HEK293 (cell line): ENCODE measurements at regions not wholly inside any gene's neighbourhood (a gene's known extent, or its start where the extent isn't known, plus 50 kb on each side); places are given as distances from the start of the nearest gene placed in this dataset.
A peak's percentile ranks its signal among the peaks of the same experiment; 100 is the strongest.

ENCODE experiments used
- CTCF ChIA-PET: fragments of 350-600 bp; formaldehyde crosslinking; extraction: SDS; loops from one replicate; lab custom pipeline; 2021; ENCODE audit warnings: antibody characterized with exemption; lab: Yijun Ruan, JAX
- POLR2A ChIA-PET: fragments of 300-600 bp; formaldehyde crosslinking; extraction: SDS; loops from one replicate; lab custom pipeline; 2020; ENCODE audit warnings: antibody characterized with exemption, inconsistent platforms; lab: Yijun Ruan, JAX
- H3K27ac ChIP-seq: fragments of 200-500 bp; sonication (Bioruptor generic); 2 replicates; pipeline ENCODE4 v1.5.1; 2014; ENCODE audit warnings: low read depth, low read length, control low read depth, inconsistent platforms; ENCODE audit errors: extremely low read depth
- H3K36me3 ChIP-seq, 2 experiments: fragments of 200-500 bp in 1 of 2; sonication (Bioruptor generic) in 1 of 2; 1 replicate in 1 of 2; 2 replicates in 1 of 2; pipeline ENCODE4 v1.5.1; 2014 to 2017; ENCODE audit warnings: inconsistent platforms in 2 of 2, low read length in 2 of 2; ENCODE audit not compliant: control insufficient read depth in 2 of 2, insufficient read depth in 1 of 2
- H3K4me1 ChIP-seq: fragments of 200-500 bp; sonication (Bioruptor generic); 2 replicates; pipeline ENCODE4 v1.5.1; 2014; ENCODE audit warnings: mild to moderate bottlenecking, low read length, inconsistent platforms; ENCODE audit not compliant: control insufficient read depth, insufficient read depth
- H3K4me3 ChIP-seq: 2 replicates; pipeline ENCODE4 v1.5.1; 2011; ENCODE audit warnings: low read depth, mild to moderate bottlenecking, control low read depth, low read length, moderate library complexity
- H3K9me3 ChIP-seq: fragments of 200-500 bp; sonication (Bioruptor generic); 2 replicates; pipeline ENCODE4 v1.5.1; 2014; ENCODE audit warnings: low read depth, low read length, inconsistent platforms; ENCODE audit not compliant: control insufficient read depth, insufficient read depth
- SCRT1 ChIP-seq: fragments of 450-650 bp; formaldehyde crosslinking; IDR thresholded peaks from 2 replicates; pipeline ENCODE4 v1.5.1; 2016; ENCODE audit warnings: missing biosample characterization, missing genetic modification characterization, borderline replicate concordance
- SCRT2 ChIP-seq: fragments of 450-650 bp; formaldehyde crosslinking; IDR thresholded peaks from 2 replicates; pipeline ENCODE4 v1.5.1; 2016; ENCODE audit warnings: missing biosample characterization, missing genetic modification characterization
- ZBTB6 ChIP-seq: fragments of 450-650 bp; formaldehyde crosslinking; IDR thresholded peaks from 2 replicates; pipeline ENCODE4 v1.5.1; 2017; ENCODE audit warnings: missing biosample characterization, missing genetic modification characterization
- ZNF274 ChIP-seq, 2 experiments: fragments of 200-500 bp in 1 of 2; fragments of 450-650 bp in 1 of 2; sonication (Bioruptor generic) in 1 of 2; formaldehyde crosslinking in 1 of 2; IDR thresholded peaks; 2 replicates each; pipeline versions ENCODE4 v1.5.1 to v1.6.1; 2014 to 2016; ENCODE audit warnings: borderline replicate concordance in 1 of 2, inconsistent platforms in 1 of 2, low read length in 1 of 2, missing biosample characterization in 1 of 2, missing genetic modification characterization in 1 of 2
- ZNF510 ChIP-seq: fragments of 450-650 bp; formaldehyde crosslinking; IDR thresholded peaks from 2 replicates; pipeline ENCODE4 v1.5.1; 2018; ENCODE audit warnings: mild to moderate bottlenecking, missing genetic modification characterization, missing biosample characterization; ENCODE audit not compliant: insufficient replicate concordance
- ZNF600 ChIP-seq: fragments of 450-650 bp; formaldehyde crosslinking; IDR thresholded peaks from 2 replicates; pipeline ENCODE4 v1.5.1; 2016; ENCODE audit warnings: missing biosample characterization, missing genetic modification characterization
- TF ChIP-seq, protein P1 (sequence below): IDR thresholded peaks from 2 replicates; pipeline ENCODE4 v1.6.1; 2011; ENCODE audit warnings: mild to moderate bottlenecking, low read depth, low read length, borderline replicate concordance
- TF ChIP-seq, protein P2 (sequence below): fragments of 450-650 bp; formaldehyde crosslinking; IDR thresholded peaks from 2 replicates; pipeline ENCODE4 v1.5.1; 2017; ENCODE audit warnings: missing biosample characterization, missing genetic modification characterization
- TF ChIP-seq, protein P3 (sequence below): fragments of 450-650 bp; formaldehyde crosslinking; IDR thresholded peaks from 2 replicates; pipeline ENCODE4 v1.5.1; 2016; ENCODE audit warnings: missing biosample characterization, missing genetic modification characterization, low read depth
- TF ChIP-seq, protein P4 (sequence below): fragments of 450-650 bp; formaldehyde crosslinking; IDR thresholded peaks from 2 replicates; pipeline ENCODE4 v1.5.1; 2017; ENCODE audit warnings: missing biosample characterization, missing genetic modification characterization

DNA sequence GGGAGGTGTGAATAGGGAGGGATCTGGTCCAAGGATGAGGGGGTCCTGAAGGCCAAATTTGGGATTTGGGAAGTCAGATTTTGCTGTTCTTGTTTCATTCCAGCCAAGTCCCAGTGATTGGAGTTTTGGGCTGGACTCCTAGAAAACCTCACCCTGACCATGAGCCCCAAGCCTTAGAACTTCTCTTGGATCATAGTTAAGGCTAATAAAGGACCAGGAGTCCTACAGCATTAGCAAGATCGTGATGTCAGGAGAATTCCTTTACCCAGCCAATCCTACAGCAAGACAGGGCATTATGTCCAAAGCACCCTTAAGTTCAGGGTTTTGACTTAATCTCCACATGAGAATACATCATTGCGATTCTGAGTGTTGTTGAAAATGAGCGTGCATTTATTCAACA, 85.0 kb downstream of the SOX9 start:
- TF ChIP-seq ZBTB6 (tag by site-specific recombination), result no peak
- 0 out of 2 replicates have a peak, but pooled peaks have one; percentile 28 for TF ChIP-seq ZNF274 (IDR thresholded peaks at IDR 0.05; ENCODE audit: low read length)
- TF ChIP-seq ZNF274 (tag by site-specific recombination; IDR thresholded peaks at IDR 0.05; ENCODE audit: borderline replicate concordance), result no peak
- CTCF ChIA-PET, result no interaction called here
- Histone ChIP-seq H3K4me3 (no peak overlapping the region), H3K9me3 (no peaks in the 10 kb centered on the region), H3K4me1 (no peaks in the 10 kb centered on the region), H3K36me3 (no peaks in the 10 kb centered on the region), H3K27ac (no peak overlapping the region)
- POLR2A ChIA-PET, result no interaction called here

DNA sequence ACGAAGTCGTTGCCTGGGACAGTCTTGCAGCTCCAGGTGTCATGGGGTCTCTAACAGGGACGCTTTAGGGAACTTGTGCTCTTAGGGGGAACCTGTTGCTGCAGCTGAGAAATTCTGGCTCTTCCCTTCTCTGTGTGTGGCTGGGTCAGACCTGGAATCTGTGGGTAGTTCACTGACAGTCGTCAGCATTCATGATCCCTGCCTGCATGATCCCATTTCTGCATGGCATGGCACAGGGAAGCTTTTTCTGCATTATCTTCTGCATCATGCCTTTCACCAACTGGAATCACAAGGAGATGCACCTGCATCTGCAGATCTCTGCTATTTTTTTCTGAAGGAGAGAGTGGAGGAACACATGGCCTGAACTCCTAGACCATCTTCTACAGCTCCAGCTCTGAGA, 85.6 kb downstream of the SOX9 start:
- TF ChIP-seq SCRT2 (tag by site-specific recombination) (peak; percentile 32; the same call in 1 of the 2 replicates), ZNF510 (tag by site-specific recombination) (no peak), SCRT1 (tag by site-specific recombination) (0 out of 2 replicates have a peak, but pooled peaks have one; percentile 15)
- TF ChIP-seq, protein P1, sequence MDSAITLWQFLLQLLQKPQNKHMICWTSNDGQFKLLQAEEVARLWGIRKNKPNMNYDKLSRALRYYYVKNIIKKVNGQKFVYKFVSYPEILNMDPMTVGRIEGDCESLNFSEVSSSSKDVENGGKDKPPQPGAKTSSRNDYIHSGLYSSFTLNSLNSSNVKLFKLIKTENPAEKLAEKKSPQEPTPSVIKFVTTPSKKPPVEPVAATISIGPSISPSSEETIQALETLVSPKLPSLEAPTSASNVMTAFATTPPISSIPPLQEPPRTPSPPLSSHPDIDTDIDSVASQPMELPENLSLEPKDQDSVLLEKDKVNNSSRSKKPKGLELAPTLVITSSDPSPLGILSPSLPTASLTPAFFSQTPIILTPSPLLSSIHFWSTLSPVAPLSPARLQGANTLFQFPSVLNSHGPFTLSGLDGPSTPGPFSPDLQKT, result no peak
- TF ChIP-seq, protein P2, sequence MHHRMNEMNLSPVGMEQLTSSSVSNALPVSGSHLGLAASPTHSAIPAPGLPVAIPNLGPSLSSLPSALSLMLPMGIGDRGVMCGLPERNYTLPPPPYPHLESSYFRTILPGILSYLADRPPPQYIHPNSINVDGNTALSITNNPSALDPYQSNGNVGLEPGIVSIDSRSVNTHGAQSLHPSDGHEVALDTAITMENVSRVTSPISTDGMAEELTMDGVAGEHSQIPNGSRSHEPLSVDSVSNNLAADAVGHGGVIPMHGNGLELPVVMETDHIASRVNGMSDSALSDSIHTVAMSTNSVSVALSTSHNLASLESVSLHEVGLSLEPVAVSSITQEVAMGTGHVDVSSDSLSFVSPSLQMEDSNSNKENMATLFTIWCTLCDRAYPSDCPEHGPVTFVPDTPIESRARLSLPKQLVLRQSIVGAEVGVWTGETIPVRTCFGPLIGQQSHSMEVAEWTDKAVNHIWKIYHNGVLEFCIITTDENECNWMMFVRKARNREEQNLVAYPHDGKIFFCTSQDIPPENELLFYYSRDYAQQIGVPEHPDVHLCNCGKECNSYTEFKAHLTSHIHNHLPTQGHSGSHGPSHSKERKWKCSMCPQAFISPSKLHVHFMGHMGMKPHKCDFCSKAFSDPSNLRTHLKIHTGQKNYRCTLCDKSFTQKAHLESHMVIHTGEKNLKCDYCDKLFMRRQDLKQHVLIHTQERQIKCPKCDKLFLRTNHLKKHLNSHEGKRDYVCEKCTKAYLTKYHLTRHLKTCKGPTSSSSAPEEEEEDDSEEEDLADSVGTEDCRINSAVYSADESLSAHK (tag by site-specific recombination), result no peak
- TF ChIP-seq, protein P3, sequence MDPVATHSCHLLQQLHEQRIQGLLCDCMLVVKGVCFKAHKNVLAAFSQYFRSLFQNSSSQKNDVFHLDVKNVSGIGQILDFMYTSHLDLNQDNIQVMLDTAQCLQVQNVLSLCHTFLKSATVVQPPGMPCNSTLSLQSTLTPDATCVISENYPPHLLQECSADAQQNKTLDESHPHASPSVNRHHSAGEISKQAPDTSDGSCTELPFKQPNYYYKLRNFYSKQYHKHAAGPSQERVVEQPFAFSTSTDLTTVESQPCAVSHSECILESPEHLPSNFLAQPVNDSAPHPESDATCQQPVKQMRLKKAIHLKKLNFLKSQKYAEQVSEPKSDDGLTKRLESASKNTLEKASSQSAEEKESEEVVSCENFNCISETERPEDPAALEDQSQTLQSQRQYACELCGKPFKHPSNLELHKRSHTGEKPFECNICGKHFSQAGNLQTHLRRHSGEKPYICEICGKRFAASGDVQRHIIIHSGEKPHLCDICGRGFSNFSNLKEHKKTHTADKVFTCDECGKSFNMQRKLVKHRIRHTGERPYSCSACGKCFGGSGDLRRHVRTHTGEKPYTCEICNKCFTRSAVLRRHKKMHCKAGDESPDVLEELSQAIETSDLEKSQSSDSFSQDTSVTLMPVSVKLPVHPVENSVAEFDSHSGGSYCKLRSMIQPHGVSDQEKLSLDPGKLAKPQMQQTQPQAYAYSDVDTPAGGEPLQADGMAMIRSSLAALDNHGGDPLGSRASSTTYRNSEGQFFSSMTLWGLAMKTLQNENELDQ (tag by site-specific recombination), result peak; percentile 61; the same call in 1 of the 2 replicates
- CTCF ChIA-PET, result no interaction called here
- no peaks in the 10 kb centered on the region for H3K4me1 ChIP-seq

DNA sequence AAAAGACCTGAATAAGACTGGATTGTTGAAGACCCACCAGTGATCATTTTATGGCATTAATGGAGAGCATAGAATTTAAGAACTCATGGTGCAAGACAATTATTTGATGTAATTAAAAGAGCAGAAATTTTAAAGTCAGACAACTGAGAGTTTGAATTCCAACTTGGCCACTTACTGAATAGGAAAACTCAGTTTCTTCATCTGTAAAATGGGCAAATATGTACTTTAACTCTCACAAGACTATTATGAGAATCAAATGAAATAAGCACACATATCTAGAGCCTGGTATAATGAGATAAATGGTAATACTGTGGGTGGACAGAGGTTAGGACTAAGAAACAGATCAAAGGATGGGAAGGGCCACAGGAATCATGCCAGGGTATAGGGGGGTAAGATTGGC, 88.0 kb downstream of the SOX9 start:
- ChIA-PET CTCF (no interaction called here), POLR2A (no interaction called here)
- H3K36me3 ChIP-seq, result no peaks in the 10 kb centered on the region
- H3K27ac ChIP-seq, result no peak overlapping the region
- TF ChIP-seq, protein P4, sequence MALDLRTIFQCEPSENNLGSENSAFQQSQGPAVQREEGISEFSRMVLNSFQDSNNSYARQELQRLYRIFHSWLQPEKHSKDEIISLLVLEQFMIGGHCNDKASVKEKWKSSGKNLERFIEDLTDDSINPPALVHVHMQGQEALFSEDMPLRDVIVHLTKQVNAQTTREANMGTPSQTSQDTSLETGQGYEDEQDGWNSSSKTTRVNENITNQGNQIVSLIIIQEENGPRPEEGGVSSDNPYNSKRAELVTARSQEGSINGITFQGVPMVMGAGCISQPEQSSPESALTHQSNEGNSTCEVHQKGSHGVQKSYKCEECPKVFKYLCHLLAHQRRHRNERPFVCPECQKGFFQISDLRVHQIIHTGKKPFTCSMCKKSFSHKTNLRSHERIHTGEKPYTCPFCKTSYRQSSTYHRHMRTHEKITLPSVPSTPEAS, result no peak
- TF ChIP-seq ZNF600, result no peak
- H3K4me3 ChIP-seq, result no peak overlapping the region
- H3K9me3 ChIP-seq, result no peaks in the 10 kb centered on the region
- no peaks in the 10 kb centered on the region for H3K4me1 ChIP-seq

More for the DNA sequence above, 85.6 kb downstream of the SOX9 start:
- Histone ChIP-seq H3K36me3 (no peaks in the 10 kb centered on the region), H3K27ac (no peak overlapping the region), H3K4me3 (no peak overlapping the region), H3K9me3 (no peaks in the 10 kb centered on the region)
- POLR2A ChIA-PET, result no interaction called here
